ENCODE measurements at regions not wholly inside any gene's neighbourhood (a gene's known extent, or its start where the extent isn't known, plus 50 kb on each side); places are given as distances from the start of the nearest gene placed in this dataset.

DNA sequence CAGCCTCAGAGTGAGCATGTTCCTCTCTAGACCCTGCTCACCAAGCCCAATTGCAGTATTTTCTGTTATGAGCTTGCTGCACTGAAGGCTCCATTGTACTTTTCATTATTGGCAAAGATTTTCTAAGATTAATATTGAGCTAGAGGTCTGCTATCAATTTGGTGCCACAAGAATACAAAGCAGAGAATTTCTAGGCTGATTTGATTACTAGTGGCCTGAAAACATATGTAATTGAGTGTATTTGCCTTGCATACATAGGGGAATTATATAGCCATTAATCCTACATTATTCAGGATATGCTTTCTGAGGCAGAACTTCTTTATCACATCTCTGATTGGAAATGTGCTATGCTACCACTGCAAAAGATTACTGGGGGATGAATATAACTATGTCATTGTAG lies 322.9 kb upstream of the ZC3H12C start:
- no peak for DNase-seq
- Mint-ChIP-seq H3K4me3 (no peak overlapping the region), H3K36me3 (ENCODE audit: low read depth) (no peaks in the 10 kb centered on the region), H3K27me3 (ENCODE audit: low read depth, poor library complexity) (no peaks in the 10 kb centered on the region), H3K9me3 (no peaks in the 10 kb centered on the region), H3K27ac (no peak overlapping the region), H3K4me1 (peaks cover 38% of the 10 kb centered on the region)
- TF ChIP-seq, protein P1, sequence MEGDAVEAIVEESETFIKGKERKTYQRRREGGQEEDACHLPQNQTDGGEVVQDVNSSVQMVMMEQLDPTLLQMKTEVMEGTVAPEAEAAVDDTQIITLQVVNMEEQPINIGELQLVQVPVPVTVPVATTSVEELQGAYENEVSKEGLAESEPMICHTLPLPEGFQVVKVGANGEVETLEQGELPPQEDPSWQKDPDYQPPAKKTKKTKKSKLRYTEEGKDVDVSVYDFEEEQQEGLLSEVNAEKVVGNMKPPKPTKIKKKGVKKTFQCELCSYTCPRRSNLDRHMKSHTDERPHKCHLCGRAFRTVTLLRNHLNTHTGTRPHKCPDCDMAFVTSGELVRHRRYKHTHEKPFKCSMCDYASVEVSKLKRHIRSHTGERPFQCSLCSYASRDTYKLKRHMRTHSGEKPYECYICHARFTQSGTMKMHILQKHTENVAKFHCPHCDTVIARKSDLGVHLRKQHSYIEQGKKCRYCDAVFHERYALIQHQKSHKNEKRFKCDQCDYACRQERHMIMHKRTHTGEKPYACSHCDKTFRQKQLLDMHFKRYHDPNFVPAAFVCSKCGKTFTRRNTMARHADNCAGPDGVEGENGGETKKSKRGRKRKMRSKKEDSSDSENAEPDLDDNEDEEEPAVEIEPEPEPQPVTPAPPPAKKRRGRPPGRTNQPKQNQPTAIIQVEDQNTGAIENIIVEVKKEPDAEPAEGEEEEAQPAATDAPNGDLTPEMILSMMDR (IDR thresholded peaks at IDR 0.05), result no peak

- H3K36me3 Mint-ChIP-seq (ENCODE audit: low read depth), result no peaks in the 10 kb centered on the region
- TF ChIP-seq, protein P1 (IDR thresholded peaks at IDR 0.05), result no peak
- H3K27ac Mint-ChIP-seq, result no peak overlapping the region
- no peak overlapping the region for H3K4me3 Mint-ChIP-seq
- H3K4me1 Mint-ChIP-seq, result peaks cover 38% of the 10 kb centered on the region
- no peaks in the 10 kb centered on the region for H3K9me3 Mint-ChIP-seq
- H3K27me3 Mint-ChIP-seq (ENCODE audit: low read depth, poor library complexity), result no peaks in the 10 kb centered on the region
- no peak for DNase-seq
These were observed 320.3 kb upstream of the ZC3H12C start for GRCh38 chr11:109772892-109773291.

DNA sequence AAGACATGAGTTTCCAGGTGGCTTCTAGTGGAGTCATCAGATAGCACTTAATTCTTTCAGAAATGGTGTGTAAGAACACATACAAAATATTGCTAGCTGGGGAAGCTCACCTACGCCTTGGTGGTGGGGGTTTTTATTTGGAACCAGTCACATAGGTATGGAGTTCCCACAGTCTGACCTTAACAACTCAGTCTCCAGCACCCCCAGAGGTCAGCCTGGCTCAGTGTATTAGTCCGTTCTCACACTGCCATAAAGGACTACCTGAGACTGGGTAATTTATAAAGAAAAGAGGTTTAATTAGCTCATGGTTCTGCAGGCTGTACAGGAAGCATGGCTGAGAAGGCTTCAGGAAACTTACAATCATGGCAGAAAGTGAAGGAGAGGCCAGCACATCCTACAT lies 317.5 kb upstream of the ZC3H12C start:
- H3K27ac Mint-ChIP-seq, result no peak overlapping the region
- no peak for DNase-seq

GRCh38 chr11:109783014-109783413 lies 310.2 kb upstream of the ZC3H12C start:
- no peaks in the 10 kb centered on the region for H3K27me3 Mint-ChIP-seq (ENCODE audit: low read depth, poor library complexity)
- no peak overlapping the region for H3K4me3 Mint-ChIP-seq
- no peaks in the 10 kb centered on the region for H3K36me3 Mint-ChIP-seq (ENCODE audit: low read depth)
- peaks cover 16% of the 10 kb centered on the region for H3K4me1 Mint-ChIP-seq
- no peaks in the 10 kb centered on the region for H3K9me3 Mint-ChIP-seq
- DNase-seq, result no peak
- H3K27ac Mint-ChIP-seq, result no peak overlapping the region
- TF ChIP-seq, protein P1 (IDR thresholded peaks at IDR 0.05), result no peak

More for the DNA sequence above, 317.5 kb upstream of the ZC3H12C start:
- no peaks in the 10 kb centered on the region for H3K9me3 Mint-ChIP-seq
- no peaks in the 10 kb centered on the region for H3K27me3 Mint-ChIP-seq (ENCODE audit: low read depth, poor library complexity)
- peaks cover 14% of the 10 kb centered on the region for H3K4me1 Mint-ChIP-seq
- no peaks in the 10 kb centered on the region for H3K36me3 Mint-ChIP-seq (ENCODE audit: low read depth)
- TF ChIP-seq, protein P1 (IDR thresholded peaks at IDR 0.05), result no peak
- no peak overlapping the region for H3K4me3 Mint-ChIP-seq

DNA sequence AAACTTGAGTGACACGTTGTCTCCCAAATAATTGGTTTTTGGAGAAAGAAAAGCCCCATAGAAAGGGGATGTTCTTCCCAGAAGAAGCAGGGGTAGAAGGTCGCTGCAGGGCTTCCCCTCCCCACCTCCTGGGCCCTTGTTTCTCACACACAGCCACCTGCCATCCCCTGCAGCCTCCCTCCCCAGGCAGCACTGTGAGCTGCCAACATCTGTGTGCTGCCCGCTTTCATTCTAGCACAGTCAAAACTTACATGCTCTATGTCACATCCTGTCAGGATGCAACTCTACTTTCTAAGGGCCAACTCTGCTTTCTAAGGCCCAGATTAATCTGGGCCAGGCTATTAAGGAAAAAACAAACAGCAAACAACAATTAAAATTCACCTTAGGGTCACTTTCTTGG lies 309.4 kb upstream of the ZC3H12C start:
- Mint-ChIP-seq H3K27ac (no peak overlapping the region), H3K36me3 (ENCODE audit: low read depth) (no peaks in the 10 kb centered on the region), H3K9me3 (no peaks in the 10 kb centered on the region), H3K27me3 (ENCODE audit: low read depth, poor library complexity) (no peaks in the 10 kb centered on the region), H3K4me3 (no peak overlapping the region), H3K4me1 (peaks cover 16% of the 10 kb centered on the region)
- TF ChIP-seq, protein P1 (IDR thresholded peaks at IDR 0.05), result no peak
- peak; percentile 4 for DNase-seq

DNA sequence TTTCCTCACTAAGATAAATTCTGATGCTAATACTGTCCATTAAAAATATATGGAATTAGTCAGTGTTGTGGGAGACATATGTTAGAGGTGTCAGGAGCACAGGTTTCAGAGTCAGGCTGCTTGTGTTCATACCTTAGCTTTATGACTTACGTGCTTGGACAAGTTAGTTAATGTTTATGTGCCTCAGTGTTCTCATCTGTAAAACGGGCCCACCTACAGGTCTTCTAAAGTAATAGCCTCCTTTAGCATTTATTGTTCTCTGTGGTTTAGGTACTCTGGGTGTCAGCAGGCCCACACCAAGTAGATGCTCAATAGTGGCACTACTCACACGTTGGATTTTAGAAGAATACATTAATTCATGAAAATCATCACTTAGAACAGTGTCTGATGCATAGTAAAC lies 308.7 kb upstream of the ZC3H12C start:
- no peak for DNase-seq
- no peaks in the 10 kb centered on the region for H3K27me3 Mint-ChIP-seq (ENCODE audit: low read depth, poor library complexity)
- no peak overlapping the region for H3K4me3 Mint-ChIP-seq
- TF ChIP-seq, protein P1 (IDR thresholded peaks at IDR 0.05), result no peak
- H3K36me3 Mint-ChIP-seq (ENCODE audit: low read depth), result no peaks in the 10 kb centered on the region
- no peaks in the 10 kb centered on the region for H3K9me3 Mint-ChIP-seq
- H3K27ac Mint-ChIP-seq, result no peak overlapping the region
- H3K4me1 Mint-ChIP-seq, result peaks cover 16% of the 10 kb centered on the region
